PC-9 (cell line): ENCODE measurements at regions not wholly inside any gene's neighbourhood (a gene's known extent, or its start where the extent isn't known, plus 50 kb on each side); places are given as distances from the start of the nearest gene placed in this dataset.

Experiments
- EZH2 ChIP-seq: fragments of 200-600 bp; sonication (generic); IDR thresholded peaks from 2 replicates; pipeline ENCODE4 v1.8.0; 2017; ENCODE audit warnings: antibody characterized with exemption, low read depth
- TF ChIP-seq, protein P1 (sequence below): fragments of 200-600 bp; sonication (generic); conservative IDR thresholded peaks from 2 replicates; pipeline ENCODE4 v1.6.1; 2017; ENCODE audit warnings: mixed run types, antibody characterized with exemption, mild to moderate bottlenecking, moderate library complexity

DNA sequence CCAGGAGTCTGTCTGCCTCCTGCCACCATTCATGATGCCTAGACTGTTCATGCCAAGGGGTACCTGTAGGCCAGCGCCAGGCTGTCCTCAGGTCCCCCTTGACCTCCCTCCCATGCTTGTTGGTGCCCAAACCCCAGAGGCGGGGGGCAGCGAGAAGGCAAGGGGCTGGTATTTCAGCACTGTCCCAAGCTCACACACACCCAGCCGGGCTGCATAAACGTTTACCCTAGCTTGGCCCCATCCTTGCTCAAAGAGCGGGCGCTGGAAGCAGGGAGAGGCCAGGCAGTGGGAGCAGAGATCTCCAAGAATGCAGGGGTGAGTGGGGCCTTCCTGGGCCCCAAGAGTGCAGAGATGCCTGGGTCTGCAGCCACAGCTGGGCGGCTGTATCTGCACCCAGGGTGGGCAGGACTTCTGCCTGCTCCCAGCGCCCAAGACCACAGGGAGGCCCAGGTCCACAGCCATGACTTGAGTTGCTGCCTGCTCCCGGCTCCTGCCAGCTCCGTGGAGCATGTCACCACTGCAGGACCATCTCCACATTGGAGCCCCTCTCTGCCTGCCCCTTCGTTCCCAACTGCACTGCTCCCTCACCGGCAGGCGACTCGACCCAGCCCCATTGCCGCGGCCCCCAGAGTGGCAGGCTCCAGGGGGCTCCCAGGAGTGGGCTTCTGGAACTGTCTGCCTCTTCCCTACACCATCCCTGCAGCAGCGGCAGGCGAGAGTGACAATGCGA, 616.6 kb downstream of the METTL4 start:
- TF ChIP-seq, protein P1, sequence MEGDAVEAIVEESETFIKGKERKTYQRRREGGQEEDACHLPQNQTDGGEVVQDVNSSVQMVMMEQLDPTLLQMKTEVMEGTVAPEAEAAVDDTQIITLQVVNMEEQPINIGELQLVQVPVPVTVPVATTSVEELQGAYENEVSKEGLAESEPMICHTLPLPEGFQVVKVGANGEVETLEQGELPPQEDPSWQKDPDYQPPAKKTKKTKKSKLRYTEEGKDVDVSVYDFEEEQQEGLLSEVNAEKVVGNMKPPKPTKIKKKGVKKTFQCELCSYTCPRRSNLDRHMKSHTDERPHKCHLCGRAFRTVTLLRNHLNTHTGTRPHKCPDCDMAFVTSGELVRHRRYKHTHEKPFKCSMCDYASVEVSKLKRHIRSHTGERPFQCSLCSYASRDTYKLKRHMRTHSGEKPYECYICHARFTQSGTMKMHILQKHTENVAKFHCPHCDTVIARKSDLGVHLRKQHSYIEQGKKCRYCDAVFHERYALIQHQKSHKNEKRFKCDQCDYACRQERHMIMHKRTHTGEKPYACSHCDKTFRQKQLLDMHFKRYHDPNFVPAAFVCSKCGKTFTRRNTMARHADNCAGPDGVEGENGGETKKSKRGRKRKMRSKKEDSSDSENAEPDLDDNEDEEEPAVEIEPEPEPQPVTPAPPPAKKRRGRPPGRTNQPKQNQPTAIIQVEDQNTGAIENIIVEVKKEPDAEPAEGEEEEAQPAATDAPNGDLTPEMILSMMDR = no peak
- no peak for TF ChIP-seq EZH2
